Amniotic stem cell (primary cell): ENCODE measurements at regions not wholly inside any gene's neighbourhood (a gene's known extent, or its start where the extent isn't known, plus 50 kb on each side); places are given as distances from the start of the nearest gene placed in this dataset.
"Not testable (repeated sequence)": the region's sequence is repeated elsewhere in the genome, so short reads cannot be mapped to it uniquely, and the experiment has no call there.

Experiments used
- DNase-seq: peaks from one replicate; lab custom pipeline; 2025; lab: John Stamatoyannopoulos, UW

DNA sequence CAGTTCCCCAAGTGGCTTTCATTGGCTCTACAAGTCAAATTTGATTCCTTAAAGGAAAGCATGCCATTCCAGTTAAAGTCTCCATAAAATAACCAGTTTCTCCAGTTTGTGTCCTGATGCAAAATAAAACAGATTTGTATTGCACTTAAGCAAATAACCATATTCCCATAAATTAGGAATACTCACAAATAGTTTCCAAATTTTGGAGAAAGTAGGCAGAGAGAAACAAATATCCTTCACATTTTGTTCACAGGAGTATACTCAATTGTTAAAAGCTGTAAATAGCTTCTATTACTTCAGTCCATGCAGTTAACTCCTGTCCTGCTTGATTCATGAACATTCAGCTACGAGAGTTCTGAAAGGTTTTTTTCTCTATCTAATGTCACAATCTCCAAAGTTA, 281.4 kb upstream of the RGS17 start:
- DNase-seq: no peak

DNA sequence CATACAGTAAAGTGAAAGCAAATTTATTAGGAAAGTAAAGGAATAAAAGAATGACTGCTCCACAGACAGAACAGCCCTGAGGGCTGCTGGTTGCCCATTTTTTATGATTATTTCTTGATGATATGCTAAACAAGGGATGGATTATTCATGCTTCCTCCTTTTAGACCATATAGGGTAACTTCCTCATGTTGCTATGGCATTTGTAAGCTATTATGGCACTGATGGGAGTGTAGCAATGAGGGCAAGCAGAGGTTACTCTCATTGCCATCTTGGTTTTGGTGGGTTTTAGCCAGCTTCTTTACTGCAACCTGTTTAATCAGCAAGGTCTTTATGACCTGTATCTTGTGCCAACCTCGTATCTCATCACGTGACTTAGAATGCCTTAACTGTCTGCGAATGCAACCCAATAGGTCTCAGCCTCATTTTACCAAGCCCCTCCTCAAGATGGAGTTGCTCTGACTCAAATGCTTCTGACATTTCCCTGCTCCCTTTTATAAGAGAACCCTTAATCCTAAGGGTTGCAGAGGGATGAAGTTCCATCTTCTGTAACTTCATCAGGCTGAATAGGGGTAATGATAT, 280.1 kb upstream of the RGS17 start:
- DNase-seq: no peak

DNA sequence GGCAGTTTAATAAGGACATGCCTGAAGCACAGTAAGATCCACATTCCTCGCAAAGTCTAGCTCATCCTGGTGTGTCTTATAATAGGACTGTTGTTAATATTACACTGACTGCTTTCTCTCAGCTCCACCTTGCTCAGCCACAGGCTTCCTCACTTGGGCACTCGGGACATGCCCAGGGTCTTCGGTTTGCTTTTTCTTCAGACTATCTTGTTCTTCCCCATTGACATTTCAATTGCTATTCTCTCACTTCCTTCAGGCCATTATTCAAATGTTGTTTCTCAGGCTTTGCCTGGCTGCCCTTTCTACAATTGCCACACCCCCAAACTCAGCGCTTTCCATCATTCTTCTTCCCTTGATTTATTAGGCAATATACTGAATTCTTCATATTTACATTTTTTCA, 274.8 kb upstream of the RGS17 start:
- DNase-seq: no peak

DNA sequence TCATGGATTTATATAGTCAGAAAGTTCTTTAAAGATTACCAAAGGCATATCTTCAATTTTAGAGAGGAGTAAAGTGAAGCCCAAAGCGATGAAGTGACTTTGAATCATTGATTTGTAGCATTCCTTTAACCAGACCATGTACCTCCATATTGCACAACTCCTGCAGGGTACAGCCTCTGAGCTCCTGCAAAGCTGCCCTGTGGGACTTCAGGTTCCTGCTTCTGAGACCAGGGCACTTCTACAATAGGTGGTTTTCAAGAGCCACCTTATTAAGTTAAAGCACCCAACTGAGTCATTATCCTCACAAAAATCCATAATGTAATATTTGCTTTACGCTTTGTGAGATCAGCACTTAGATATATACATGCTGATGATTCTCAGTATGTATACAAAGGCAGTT, 270.7 kb upstream of the RGS17 start:
- no peak for DNase-seq

DNA sequence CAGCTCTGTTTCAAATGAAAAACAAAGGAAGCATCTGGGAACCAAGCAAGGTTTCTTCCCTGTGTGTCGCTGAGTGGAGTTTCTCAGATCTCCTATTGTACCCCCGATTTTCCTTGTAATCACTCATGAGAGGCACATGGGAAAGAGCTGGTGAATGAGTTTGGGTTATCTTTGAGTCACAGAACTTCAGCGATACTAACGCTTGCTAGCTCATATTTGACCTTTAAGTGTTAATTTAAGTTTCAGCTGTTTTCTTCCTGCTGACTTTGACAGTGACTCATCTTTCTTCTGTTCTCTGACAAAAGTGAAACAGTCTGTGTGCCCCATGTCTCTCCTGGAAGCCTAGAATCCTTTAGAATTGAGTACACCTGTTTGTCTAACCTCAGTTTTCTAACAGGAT, 261.1 kb upstream of the RGS17 start:
- no peak for DNase-seq

DNA sequence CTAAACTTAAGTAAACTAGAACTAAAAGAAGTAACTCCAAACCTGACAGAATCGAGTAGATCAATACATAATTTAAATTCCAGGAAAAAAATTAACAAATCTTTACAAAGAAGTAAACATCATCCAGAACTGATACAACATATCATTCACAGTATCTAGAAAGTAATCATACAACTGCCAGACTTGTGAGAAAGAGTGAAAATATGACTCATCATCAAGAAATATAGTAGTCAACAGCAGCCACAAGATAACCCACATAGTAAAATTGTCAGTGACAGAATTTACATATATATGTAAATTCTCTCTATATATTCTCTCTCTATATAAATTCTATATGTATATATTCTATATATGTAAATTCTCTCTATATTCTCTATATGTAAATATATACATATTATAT, 242.8 kb upstream of the RGS17 start:
- no peak for DNase-seq

DNA sequence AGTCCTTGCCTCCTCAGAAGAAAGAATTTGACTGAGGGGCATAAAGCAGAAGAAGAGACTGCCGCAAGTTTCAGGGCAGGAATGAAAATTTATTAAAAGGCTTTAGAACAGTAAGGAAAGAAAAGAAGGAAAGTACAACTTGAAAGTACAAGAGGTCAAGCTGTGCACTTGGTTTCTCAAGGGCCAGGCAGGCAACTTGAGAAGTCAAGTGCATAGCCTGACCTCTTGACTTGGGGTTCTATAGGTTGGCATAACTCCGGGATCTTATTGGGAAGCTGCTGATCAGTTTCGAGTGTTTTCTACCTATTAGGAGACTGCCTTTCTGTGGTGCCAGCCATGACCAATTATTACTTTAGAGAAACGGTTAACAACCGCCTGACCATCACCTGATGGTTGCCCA, 237.0 kb upstream of the RGS17 start:
- DNase-seq: no peak

DNA sequence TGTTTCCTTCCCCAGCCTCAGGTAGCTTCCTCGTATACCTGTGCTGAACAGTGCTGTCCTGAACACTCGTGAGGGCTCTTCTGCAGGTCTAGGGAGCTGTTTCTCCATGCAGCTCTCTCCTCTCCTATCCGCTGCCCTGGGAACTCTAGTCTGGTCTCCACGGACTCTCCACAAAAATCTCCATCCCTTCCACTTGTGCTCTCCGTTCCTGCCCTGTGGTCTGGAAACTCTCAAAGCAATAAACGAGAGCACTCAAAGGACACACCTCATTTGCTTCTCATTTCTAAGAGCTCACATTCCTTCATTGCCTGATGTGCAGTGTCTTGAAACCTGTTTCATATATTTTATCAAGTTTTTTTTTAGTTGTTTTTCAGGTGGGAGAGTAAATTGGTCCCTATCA, 235.9 kb upstream of the RGS17 start:
- no peak for DNase-seq

DNA sequence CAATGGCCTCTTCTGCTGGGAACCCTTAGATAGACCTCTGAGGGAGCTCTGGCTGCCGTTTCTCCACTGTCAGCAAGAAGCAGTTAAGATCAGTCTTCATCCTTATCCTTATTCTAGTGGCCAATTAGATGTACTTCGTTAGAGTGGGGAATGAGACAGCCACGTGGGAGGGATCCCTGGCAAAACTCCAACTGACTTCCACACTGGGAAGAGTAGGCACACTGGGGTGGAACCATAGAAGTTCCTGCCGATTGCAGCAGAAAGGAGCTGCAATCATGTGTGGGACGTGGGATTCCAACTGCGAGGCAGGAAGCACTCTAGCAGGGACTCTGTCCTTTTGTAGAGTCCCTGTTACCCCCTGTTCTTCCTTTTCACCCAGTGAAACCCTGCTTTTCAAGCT, 226.3 kb upstream of the RGS17 start:
- no peak for DNase-seq

DNA sequence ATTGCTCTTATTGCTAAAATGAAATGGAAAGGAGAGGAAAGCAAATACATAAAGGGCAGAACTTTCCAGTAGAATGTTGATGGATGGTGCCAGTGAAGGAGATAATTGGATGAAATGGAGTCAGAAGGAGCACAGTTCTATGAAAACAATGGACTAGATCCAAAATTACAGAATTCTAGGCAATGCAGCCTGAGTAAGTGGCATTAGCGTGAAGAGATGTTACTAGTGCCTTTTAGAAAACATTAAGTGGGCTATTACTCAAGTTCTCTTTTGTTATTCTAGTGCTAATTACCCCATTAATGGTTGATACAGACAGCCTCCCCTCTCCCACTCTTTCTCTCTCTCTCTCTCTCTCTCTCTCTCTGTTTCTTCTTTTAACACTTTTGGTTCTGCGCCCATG, 209.5 kb upstream of the RGS17 start:
- DNase-seq: no peak

DNA sequence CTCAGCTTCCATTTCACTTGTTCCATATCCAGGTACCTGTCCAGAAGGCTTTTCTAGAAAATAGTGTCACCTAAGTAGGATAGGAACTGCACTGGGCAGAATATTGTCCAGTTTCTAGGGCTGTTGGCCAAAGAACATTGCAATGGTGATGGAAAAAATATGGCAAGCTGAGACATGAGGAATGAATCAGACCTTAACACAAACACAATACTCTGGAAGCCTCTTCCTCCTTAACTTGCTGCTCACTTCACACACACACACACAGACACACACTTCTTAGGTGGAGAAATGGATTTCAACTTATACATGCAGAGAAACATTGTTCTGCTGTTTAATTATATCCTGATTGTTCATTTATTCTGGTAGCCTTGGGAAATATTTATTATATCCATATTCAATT, 203.0 kb upstream of the RGS17 start:
- DNase-seq: no peak

DNA sequence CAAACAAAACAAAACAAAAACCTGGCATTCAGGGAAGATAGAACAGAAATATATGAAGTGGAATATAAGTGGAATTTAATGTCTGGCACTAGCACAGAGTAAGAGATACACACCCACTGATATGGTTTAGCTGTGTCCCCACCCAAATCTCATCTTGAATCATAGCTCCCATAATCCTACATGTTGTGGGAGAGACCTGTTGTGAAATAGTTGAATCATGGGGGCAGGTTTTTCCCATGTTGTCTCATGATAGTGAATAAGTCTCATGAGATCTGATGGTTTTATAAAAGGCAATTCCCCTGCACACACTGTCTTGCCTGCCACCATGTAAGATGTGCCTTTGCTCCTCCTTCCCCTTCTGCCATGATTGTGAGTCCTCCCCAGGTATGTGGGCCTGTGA, 200.1 kb upstream of the RGS17 start:
- DNase-seq: not testable (repeated sequence)

DNA sequence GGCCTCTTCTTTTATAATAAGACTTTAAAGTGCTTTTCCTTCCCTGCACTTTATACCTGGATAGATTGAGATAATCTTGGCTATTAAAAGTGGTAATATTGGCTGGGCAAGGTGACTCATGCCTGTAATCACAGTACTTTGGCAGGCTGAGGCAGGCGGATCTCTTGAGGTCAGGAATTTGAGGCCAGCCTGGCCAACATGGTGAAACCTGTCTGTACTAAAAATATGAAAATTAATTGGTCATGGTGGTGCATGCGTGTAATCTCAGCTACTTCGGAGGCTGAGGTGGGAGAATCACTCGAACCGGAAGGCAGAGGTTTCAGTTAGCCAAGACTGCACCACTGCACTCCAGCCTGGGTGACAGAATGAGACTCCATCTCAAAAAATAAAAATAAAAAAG, 197.1 kb upstream of the RGS17 start:
- no peak for DNase-seq

DNA sequence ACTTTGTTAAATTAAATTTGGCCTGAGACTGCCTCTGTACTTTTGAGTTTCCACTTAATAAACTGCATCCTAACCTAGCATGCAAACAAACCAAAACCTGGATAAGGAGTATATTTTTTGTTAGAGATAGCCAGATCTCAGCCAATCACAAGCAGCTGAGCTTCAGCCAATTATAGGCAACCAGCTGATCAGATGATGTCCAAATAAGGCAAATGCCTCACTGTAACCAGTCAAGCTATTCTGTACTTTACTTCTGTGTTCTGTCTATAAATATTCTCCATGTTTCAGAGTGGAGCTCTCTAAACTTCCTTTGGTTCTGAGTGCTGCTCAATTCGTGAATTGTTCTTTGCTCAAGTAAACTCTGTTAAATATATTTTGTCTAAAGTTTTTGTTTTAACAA, 194.6 kb upstream of the RGS17 start:
- no peak for DNase-seq

DNA sequence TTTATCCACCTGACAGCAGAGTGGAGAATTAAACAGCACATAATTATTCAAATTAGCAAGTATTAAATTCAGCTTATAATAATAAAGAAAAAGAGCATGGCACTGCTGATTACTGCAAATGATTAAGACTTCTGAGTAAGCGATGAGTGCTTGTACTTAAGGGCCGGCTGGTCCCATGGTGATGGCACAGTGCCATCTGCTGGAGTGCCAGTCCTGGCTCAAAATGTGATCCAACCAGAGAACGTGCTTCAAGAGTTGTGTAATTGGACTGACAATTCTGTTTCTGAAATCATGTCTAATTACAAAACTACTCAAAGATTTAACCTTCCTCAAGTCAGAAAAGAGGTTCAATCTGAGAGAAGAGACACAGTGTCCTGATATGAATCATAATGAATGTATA, 181.6 kb upstream of the RGS17 start:
- DNase-seq: no peak

DNA sequence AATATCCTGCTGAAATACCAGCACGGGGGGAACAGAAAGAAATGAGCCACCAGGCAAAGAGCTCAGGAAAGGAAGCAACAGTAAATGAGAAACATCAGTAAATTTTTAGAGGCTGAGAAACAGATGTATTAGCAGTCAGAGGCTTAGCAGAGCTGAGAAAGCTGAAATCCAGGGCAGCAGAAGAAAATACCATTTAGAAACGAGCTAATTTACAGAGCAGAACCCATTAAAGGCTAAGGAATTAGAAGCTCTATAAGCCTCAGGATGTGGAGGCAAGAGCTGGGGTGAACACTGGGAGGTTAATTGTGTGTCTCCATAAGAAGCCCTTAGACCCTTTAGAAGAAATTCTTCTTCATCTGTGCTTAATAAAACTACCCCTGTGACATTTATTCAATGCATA, 178.6 kb upstream of the RGS17 start:
- no peak for DNase-seq

DNA sequence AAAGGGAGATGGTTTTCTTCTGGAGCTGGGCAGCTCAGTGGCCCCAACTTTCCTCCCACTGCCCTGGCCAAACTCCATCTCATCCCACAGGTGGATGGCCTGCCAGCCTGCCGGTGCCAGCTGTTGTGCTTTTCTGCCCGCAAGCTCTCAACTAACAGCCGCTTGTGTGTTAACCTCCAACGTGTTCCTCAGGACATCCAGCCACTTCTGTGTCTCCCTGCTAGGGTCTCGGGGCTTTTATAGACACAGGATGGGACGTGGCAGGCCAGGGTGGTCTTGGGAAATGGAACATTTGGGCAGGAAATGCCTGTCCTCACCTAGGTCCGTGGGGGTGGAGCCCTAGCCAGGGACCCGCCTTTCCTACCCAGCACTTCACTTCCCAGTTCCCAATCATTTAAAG, 171.1 kb upstream of the RGS17 start:
- no peak for DNase-seq

DNA sequence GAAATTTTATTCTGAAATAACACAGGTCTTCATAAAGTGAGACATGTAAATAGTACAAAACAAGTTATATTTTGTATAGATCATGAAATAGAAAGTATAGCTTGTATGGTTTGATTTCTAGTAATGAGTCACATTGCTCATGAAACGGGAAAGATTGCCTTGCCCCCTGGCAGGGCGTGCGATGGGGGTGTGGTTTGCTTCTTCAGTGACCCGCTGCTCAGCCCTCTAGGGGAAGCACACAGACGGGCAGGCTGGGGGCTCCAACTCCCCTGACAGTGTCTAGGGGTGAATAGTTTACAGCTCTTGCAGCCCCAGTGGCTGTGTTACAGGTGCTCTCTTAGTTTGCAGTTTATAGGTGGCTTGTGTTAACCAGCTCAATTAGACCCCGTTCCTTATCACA, 170.5 kb upstream of the RGS17 start:
- no peak for DNase-seq

DNA sequence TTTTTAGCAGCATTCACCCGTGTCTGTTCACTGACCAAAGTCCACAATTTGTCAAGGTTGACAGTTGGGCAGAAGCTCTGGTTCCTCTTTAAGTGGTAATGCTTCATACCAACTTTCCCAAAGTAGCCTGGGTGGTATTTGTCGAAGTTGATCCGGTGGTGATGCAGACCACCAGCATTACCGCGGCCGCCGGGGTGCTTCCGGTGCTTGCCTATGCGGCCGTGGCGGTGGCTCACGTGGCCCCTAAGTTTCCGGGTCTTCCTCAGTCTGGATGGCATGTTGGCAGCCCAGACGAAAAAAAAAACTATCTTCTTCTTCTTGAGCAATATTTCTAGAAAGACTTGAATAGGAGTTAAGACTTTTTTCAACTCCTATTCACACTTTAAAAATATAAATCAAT, 151.4 kb upstream of the RGS17 start:
- not testable (repeated sequence) for DNase-seq

DNA sequence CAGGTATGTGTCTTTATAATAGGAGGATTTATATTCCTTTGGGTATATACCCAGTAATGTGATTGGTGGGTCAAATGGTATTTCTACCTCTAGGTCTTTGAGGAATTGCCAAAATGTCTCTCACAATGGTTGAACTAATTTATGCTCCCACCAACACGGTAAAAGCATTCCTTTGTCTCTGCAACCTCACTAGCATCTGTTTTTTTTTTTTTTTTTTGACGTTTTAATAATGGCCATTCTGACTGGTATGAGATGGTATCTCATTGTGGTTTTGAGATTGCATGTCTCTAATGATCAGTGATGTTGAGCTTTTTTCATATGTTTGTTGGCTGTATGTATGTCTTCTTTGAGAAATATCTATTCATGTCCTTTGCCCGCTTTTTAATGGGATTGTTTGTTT, 144.9 kb upstream of the RGS17 start:
- no peak for DNase-seq

DNA sequence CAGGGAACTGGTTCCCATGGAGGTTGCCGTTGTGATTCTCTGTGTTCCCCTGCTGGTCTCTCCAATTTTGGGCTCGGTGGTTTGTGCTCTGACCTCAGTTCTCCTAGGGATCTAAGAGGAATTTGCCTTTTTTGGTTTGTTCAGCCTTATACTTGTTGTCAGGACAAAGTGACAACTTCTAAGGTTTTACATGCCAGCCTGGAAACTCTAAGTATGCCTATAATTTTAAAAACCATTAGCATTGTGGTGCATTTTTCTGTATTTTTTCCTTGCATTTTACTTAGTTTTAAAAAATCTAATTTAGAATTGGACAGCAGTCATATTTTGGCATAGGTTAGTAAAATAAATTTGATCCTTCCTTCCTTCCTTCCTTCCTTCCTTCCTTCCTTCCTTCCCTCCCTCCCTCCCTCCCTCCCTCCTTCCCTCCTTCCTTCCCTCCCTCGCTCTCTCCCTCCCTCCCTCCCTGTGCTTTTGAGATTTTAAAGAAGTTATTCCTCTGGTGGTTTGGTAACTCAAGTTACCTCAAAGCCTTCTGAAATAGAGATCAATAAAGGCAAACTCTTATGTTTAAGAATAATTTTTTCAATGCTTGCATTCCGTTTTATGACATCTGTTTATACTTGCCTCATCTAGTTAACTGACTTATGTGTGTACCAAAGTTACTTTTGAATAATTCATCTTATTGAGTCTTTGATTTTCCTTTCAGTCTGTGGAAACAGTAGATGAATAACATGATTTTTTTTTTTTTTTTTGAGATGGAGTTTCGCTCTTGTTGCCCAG, 141.3 kb upstream of the RGS17 start:
- DNase-seq: no peak

DNA sequence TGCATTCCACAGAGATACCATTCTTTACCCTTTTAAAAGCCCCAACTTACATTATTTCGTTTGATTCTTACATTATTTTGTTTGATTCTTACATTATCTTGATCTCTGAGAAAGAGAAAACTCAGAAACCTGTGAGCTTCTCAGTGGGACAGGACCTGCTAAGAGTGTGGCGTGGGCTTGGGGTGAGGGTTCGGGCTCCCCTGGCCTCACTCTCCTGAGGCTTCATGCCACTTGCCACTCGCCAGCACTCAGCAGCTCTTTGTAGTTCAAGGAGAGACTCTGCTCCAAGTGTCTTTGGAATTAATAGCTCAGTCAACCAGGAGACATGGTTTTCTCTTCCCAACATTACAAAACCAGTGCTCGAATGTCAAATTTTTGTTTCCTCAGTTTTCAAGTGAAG, 132.4 kb upstream of the RGS17 start:
- no peak for DNase-seq

DNA sequence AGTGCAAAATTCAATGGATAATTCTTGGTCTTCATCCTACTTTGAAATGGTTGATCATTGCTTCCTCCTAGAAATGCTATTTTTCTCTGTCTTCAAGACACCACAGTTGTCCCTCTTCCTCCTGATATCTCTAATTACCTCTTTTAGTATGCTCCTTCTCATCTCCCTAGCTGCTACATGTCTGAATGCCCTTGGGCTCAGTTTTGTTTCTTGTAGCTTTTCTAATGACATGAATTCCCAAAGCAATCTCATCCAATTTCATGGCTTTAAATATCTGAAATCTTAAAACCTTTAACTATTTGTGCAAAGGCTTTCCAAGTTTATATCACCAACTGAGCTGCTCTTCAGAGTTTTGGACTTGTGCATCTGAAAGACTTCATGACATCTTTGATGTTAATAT, 120.2 kb upstream of the RGS17 start:
- DNase-seq: no peak

DNA sequence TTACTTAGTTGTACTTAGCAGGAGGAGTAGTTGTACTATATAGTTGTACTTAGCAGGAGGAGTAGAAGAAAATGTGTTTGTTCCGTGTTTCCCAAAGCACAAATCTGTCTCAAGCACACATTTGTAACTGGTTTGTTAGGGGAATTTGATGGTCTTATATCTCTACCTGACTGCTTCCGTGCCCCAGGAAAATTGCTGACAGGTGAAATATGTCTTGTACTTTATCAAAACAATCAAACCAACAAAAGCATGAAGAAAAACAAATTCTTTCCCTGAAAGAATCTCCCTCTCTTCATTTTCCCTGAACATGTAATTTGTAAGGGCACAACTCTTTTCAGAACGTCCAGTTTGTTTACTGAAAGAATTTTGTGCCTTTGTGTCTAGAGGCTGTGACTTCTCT, 106.6 kb upstream of the RGS17 start:
- no peak for DNase-seq
